Stimulated activated CD8-positive, alpha-beta memory T cell treated with anti-CD3 and anti-CD28 coated beads, Interleukin-7, amount 100 ng/mL, for 4 hours (primary cell): ENCODE measurements at regions not wholly inside any gene's neighbourhood (a gene's known extent, or its start where the extent isn't known, plus 50 kb on each side); places are given as distances from the start of the nearest gene placed in this dataset.
A peak's percentile ranks its signal among the peaks of the same experiment; 100 is the strongest.

Experiments used
- DNase-seq, 2 donors: peaks; one replicate each; pipeline ENCODE4 v3.0.0-alpha.2; 2020; ENCODE audit warnings: low read depth in 2 of 2

GRCh38 chr19:13606156-13606555, 99.9 kb upstream of the CACNA1A start:
- DNase-seq: no peak

DNA sequence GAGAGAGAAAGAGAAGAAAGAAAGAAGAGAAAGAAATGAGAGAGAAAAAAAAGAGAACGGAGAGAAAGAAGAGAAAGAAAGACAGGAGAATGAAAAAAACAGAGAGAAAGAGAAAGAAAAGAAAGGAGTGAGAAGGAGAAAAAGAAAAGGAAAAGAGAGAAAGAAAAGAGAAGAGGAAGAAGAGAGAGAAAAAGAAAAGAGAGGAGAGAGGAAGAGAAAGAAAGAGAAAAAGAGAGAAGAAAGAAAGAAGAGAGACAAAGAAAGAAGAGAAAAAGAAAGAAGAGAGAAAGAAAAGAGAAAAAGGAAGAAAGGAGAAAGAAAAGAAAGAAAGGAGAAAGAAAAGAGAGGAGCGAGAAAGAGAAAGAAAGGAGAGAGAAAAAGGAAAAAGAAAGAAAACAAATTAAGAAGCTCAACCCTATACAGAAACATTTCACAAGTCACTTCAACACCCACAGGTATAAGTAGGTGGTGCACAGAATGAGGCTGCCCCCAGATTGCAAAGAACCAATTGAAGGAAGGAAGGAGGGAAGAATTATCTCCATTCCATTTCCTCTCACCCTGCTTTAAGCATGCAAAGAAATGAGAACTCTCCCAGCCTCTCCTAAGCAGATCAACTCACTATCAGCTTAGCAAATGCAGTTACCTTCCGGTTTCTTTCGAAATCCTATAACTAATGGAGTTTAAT, 98.8 kb upstream of the CACNA1A start:
- DNase-seq: no peak

GRCh38 chr19:13600802-13601201, 94.5 kb upstream of the CACNA1A start:
- no peak for DNase-seq

DNA sequence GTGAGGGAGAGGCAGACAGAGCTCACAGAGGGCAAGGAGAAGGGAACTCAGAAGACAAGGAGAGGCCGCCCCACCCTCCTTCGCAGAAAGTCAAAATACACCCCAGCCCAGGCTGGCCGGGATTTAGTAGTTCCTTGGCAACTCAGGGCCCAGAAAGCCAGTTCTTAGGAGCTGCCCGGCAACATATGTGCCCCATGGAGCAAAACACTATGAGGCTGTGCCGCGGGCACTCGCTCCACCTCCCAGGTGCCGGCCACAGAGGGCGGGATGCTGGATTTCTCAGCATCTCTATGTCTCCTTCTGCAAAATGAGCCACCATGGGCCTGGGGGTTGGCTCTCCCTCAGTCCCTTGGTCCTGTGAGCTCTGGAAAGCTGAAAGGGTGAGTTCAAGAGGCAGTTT, 93.8 kb upstream of the CACNA1A start:
- no peak for DNase-seq

DNA sequence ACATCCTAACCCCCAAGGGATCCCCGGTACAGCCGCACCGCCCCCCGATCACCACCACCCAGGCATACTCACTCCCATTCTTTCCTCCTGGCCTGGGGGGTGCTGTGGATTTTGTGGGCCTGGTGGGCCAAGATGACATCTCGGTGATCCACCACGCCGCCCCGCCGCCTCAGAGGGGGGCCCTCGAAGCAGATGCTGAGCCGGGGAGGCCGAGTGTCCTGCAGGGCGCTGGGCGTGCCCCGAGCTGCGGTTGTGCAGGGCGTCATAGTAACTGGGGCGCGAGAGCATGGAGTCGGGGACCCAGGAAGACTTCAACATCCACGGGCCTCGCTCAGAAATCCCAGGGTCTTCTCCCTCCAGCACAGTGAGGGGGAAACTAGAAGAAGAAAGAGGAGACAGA, 93.4 kb upstream of the CACNA1A start:
- DNase-seq: no peak

DNA sequence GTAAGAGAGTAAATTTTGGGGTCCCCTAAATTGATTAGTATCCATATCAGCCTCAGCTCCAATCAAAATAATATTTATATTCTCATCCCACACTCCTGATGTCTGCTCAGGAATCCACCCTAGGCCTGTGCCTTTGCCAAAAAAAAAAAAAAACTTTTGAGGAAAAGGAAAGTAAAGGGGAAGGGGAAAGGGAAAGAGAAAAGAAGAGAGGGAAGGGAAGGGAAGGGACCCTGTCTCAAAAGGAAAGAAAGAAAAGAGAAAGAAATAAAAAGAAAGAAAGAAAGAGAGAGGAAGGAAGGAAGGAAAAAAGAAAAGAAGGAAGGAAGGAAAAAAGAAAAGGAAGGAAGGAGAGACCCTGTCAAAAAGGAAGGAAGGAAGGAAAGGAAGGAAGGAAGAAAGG, 91.8 kb upstream of the CACNA1A start:
- DNase-seq: no peak

DNA sequence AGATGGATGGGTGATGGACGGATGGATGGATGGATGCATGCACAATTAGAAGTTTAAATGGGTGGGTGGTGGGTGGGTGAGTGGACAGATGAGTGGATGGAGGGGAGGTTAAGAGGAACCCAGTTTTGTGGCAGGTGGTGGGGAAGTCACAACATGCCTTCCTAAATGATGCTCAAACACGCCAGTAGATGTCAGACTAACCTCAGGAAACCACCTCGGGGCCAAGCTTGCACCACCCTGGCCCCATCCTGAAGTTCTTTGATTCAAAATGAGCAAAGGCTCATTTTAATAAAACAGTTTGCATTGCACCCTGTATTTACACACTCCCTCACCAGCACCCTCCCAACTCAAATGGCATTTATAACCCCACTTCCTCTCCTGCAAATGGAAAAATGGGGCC, 91.4 kb upstream of the CACNA1A start:
- DNase-seq: peak; percentile 7 to 26

- peak; percentile 50 to 65 for DNase-seq
Observed at GRCh38 chr19:13588957-13589833, 82.9 kb upstream of the CACNA1A start.

DNA sequence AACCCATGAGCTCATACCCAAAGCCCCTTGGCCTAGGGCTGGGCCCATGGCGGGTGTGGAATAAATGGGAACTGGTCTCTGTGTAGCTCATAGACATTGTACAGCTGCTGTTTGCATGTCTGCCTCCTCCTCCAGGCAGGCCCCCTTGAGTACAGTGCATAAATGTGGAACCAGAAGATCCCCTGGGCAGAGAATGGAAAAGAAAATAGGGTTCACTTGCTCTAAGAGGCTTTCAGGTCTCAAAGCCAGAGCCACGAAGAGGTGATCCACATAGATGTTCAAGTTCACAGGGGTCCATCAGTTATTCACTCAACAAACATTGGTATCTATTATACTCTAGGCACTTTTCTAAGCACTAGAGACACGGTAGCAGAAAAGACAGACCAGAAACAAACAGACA, 79.2 kb upstream of the CACNA1A start:
- DNase-seq: no peak

DNA sequence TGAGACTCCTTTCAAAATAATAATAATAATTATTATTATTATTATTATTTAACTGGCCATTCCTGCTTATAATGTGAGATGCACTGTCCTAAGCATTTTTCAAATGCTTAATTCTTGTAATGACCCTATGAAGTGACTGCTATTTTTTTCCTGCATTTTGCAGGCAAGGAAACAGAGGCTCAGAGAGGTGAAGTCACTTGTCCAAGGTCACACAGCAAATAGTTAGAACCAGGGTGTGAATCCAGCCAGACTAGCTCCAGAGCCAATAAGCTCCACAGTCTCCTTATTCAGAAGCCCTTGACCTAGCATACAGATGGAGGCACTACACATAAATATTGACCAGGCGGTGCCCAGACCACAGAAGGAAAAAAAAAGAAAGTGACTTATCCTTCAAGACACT, 77.5 kb upstream of the CACNA1A start:
- no peak for DNase-seq

- no peak for DNase-seq
Observed at GRCh38 chr19:13583114-13583513, 76.8 kb upstream of the CACNA1A start.

DNA sequence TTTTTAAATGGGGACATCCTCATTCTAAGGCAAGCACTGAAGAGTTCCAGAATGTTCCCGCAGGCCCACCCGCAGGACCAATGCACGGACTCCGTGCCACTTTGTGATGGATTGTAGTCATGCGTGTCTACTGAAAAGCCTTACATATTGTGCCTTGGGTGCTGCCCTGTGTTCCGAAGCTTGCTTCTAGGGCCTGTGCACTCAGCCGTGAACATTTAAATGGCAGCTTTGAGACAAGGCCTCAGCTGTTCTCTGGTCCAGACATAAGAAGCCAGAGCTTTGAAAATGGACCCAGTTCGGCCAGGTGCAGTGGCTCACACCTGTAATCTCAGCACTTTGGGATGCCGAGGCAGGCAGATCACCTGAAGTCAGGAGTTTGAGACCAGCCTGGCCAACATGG, 75.3 kb upstream of the CACNA1A start:
- DNase-seq: no peak

GRCh38 chr19:13579388-13580060, 73.2 kb upstream of the CACNA1A start:
- no peak for DNase-seq

DNA sequence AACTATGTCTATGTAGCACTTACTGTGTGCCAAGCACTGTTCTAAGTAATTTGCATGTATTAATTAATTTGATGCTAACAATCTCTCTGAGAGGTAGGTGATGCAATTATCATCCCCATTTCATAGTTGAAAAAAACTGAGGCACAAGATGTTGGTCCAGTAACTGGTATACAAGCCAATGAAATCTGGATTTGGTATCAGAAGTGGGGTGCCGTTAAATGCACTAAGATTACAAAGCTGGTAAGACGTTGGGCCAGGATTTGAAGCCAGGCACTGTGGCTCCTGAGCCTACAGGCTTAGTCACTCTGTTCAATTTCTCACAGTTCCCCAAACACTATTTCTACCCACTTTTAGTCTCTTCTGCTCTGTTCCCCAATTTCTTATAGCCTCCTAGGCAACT, 70.4 kb upstream of the CACNA1A start:
- DNase-seq: no peak

GRCh38 chr19:13574933-13575332, 68.7 kb upstream of the CACNA1A start:
- no peak for DNase-seq

- DNase-seq: no peak
Observed at GRCh38 chr19:13573056-13573667, 66.9 kb upstream of the CACNA1A start.

DNA sequence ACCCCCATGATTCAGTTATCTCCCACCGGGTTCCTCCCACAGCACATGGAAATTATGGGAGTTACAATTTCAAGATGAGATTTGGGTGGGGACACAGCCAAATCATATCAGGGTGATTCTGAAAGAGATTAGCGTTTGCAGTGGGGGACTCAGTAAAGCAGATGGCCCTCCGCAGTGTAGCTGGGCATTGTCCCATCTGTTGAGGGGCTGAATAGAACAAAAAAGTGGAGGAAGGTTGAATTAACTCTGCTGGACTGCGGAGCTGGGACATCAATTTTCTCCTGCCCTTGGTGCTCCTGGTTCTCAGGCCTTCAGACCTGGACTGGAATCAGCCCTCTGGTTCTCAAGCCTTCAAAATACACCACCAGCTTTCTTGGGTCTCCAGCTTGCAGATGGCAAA, 55.2 kb upstream of the CACNA1A start:
- no peak for DNase-seq

- no peak for DNase-seq
Observed at GRCh38 chr19:13557756-13558398, 51.6 kb upstream of the CACNA1A start.

DNA sequence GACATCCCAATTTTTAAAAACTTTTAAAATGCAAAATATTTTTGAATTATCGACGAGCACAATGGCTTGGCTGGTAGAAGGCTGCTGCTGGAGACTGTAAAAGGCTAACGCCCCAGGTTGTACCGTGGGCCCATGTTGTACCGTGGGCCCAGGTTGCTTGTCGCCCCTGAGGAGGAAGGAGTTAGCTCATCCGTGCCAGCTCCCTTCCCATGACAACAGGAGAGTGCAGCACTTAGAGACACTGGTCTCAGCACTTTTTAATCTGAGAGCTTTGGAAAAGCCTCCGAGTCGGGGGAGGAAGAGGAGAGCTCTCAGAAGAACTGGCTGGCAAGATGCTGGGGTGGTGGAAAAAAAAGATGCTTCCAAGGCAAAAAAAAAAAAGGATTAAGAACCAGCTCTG, 50.3 kb upstream of the CACNA1A start:
- DNase-seq: no peak
